HG02588 (cell line): ENCODE measurements at regions not wholly inside any gene's neighbourhood (a gene's known extent, or its start where the extent isn't known, plus 50 kb on each side); places are given as distances from the start of the nearest gene placed in this dataset.
"Not testable (repeated sequence)": the region's sequence is repeated elsewhere in the genome, so short reads cannot be mapped to it uniquely, and the experiment has no call there.

Experiments
- ATAC-seq: cut with Tn5 transposase; IDR thresholded peaks from one replicate; pipeline ENCODE4 v1.9.1; 2021; ENCODE audit warnings: mild to moderate bottlenecking, moderate library complexity; ENCODE audit not compliant: unreplicated experiment

DNA sequence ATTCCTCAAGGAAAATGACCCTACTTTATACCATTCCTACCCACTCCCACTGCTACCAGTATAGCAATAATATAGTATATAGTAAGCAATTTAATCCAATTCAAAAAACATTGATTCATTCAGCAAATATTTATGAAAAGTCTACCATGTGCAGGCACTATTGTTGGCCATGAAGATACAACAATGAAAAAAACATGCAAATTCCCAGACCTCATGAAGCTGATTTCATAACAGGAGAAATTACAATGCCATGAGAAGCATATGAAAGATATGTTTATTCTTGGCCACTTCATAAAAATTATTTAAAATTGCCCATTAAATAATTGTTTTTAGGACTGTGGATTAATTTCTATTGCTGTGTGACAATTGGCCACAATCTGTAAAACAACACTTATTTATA is 315.8 kb upstream of the COL8A1 start:
- no peak for ATAC-seq

DNA sequence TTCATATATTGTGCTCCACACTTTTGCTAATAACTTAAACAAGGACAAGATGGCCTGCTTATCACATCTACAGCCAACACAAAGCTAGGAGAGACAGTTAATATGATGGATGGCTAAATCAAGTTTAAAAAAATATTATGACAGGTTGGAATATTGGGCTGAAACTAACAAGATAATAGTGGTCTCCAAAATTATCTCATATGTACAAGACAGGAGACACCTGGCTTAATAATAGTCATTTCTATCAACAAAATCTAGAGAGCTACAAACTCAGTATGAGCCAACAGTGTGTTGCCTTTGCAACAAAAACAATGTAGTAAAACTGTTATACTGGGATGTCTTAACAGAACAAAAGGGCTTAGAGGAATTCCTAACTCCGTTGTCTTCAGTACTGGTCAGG is 317.1 kb upstream of the COL8A1 start:
- no peak for ATAC-seq

DNA sequence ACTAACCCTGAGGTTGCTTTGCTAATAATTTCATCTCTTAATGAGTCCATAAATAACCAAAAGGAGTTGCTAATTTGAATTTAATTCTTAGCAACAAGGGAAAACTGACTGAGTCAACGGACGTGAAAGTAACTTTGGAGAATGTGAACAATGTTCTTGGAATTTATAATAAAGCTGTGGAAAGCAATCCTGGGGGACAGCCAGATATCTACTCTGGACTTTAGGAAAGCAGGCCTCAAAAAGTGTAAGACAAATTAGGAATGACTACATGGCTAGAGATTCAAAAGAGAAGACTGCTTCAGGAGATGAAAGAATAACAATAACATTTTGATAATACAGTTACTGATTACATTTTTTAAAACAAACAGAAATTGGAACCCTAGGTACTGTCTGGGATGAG is 318.4 kb upstream of the COL8A1 start:
- no peak for ATAC-seq

DNA sequence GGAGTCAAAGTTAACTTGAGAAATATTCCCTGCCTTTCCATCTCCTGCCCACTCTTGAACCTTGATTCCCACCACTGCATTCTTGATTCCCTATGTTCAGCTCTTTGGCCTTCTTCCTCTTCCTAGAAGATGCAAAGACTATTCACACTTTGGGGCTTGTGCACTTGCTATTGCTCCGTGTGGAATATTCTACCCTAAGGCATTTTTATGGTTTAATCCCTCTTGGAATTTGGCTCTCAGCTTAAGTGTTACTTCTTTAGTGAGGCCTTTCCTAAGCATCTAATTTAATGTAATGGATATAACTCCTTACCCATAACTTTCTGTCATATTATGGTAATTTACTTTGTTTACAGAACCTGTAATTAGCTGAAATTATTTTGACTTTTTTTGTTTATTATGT is 318.9 kb upstream of the COL8A1 start:
- no peak for ATAC-seq

DNA sequence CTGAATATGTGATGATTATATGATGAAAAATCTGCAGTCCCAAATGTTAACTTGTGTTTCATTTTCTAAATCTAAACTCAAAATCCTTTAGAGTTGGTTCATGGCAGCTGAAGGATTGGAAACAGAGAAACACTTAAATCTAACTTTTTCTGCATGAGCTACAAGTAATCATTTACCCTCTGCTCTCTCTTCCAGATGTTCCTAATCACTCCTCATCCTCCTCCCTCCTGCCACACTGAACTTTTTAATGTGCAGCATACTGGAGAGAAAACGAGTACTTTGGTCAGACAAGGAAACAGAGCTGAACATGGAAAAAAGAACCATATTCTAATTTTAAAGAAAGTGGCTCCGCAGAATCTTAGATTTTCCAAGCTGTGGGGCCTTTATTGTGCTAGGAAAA is 321.2 kb upstream of the COL8A1 start:
- ATAC-seq = no peak

DNA sequence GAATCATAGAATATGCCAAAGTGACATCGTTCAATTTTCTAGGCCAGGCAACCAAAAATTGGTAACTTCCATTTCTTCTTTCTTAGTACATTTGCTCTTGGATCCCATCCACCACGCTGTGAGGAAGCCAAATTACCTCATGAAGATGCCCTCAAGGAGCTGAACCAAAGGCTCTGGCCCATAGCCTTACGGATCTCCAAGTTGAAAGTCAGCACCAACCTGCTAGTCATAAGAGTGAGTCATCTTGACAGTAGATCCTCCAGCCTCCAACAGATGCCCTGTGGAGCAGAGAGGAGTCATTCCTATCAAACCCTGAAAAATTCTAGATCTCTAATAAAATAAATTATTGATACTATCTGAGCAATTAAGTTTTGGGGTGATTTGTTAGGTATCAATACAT is 322.5 kb upstream of the COL8A1 start:
- ATAC-seq = no peak

DNA sequence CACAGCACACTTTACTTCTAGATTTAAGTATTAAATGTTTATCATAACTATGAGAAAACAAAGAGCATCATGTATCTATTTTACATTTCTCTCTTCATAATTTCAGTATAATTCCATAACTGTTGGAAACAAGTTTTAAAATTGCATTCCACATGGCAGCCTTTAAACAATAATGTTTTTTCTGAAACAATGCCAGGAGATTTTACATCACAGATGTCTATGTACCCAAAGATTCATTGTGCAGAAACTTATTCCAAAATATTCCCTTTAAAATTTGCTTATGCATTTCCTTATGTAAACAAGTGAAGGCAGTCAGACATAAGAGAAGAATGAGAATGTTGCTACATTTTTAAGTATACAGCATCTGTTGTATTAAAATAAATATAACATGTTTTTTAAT is 324.9 kb upstream of the COL8A1 start:
- ATAC-seq = no peak

DNA sequence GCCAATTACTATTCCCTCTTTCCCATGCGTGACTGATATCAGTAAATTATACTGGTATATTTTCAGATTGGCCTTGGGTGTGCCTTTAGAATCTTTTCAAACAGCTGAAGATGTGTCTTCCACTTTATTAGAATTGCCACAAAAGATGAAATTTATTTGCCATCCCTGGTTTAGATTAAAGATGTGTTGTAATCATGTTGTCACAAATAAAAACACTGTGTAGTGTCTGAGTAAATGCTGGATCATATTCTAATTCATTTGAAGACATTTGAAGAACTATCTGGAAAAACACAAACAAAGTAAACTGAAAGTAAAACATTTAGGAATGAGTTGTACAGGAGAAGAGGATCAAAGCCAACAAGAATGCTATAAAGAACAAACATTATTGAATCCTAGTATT is 339.7 kb upstream of the COL8A1 start:
- no peak for ATAC-seq

DNA sequence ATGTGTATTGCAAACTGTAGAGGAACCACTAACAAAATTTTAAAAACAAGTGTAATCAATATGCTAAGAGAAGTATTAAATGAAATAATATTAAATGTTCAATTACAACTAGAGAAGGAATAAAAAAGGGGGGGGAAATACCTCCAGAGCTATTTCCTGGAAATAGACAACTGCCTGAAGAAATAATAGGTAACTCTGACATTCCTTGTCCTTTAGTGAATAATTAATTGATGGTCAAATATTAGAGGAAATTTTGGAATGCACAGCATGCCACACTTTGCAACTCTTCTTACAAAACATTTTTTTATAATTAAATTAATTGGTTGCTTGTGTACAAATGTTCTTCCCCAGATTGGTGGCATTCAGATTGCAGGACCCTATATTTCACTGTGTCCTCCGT is 342.6 kb upstream of the COL8A1 start:
- ATAC-seq = no peak

DNA sequence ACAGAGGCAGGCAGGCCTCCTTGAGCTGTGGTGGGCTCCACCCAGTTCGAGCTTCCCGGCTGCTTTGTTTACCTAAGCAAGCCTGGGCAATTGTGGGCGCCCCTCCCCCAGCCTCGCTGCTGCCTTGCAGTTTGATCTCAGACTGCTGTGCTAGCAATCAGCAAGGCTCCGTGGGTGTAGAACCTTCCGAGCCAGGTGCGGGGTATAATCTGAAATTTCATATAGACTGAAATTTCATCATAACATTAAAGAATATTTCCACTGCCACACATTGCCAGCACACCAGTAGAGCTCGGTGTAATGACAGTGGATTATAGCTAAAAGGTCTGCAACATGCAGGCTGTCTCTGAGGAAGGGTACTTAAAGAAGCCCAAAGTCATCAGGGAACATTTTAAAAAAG is 344.3 kb upstream of the COL8A1 start:
- ATAC-seq = not testable (repeated sequence)

DNA sequence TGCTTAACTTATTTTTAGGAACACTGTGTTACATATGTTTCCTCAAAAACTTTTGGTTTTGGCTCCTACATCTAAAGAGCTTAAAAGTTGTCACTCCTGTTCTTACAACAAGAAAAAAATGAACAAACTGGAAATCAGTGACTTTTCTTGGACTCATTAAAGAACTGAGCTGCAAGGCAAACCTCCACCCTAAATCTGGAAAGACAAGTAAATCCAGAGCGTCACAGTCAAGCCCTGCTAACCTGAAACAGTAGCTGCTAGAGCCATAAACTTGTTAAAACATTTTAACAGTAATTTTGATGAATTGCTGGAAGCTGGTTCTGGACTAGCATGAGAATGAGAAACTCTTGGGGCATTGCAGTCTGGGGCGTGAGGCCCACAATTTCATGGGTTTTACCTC is 350.5 kb upstream of the COL8A1 start:
- ATAC-seq = no peak

DNA sequence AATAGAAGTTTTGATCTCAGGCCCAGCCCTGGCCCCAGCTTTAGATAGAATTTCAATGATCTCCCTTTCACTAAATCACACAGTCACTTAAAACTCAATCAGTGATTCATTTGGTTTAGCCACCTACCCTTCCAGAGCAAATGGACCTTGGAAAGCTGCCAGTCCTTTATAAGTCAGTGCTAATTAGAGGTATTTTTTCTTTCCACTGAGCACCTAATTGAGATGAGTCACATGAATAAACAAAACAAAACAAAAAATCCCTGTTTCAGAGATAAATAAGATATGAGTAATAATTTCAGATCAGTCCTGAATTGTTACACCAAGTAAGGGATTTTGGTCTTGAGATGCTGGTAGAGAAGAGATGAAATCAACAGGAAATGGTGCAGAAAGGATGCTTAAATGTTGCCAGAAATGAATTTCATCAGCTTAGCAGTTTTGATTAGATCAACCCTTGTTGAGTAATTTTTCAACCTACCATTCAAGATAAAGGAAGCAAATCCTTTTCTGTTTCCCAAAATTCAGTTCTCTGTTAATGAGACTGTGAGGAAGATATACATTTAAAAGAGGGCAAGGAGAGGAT is 352.0 kb upstream of the COL8A1 start:
- no peak for ATAC-seq

DNA sequence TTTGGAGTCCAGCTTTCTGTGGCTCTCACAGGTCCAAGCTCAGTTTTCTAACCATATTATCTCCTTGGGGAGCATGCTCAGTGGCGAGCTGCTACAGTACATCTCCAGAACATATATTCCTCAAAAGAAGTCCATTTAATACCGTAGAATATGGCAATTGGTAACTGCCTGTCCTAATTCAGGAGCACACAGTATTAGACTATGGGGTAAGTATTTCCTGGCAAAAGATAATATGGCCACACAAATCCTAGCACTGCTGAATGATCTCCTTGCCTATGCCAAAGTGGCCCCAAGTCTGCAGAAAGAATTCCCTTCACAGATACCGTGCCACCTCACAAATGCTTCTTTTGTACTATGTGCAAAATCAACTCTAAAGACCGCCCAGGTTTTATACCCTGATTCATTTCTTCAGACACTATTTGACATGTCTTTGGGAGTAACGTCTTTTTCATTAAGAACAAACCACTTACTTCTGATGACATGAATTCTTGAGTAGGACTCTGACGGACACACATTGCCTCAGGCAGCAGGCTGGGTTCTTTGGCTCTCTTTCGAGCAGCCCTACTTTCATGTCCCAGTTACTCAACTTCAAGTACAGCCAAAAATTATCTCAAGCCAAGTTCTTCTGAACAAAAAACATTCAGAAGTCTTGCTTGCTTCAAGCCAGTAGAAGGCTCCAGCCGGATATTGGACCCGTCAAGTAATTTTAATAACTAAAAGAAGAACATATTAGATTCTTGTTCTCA is 368.3 kb upstream of the DCBLD2 start:
- no peak for ATAC-seq

DNA sequence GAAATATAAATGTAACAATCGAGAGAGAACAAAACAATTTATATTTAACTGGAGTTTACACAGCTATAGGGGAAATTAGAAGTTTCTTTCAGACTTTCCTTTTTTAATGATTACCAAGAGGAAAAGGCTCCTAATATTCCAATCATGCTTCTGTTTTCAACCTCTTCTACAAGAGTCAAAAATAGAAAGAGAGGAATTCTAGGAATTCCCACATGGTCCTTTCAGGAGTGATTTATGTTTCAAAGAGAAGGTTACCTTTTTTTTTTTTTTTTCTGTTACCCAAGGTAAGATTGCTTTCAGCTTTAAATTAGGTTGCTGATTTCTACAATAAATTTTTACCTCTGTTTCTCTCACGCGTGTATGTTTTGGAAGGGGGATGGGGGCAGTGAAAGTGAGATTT is 355.3 kb upstream of the DCBLD2 start:
- no peak for ATAC-seq

DNA sequence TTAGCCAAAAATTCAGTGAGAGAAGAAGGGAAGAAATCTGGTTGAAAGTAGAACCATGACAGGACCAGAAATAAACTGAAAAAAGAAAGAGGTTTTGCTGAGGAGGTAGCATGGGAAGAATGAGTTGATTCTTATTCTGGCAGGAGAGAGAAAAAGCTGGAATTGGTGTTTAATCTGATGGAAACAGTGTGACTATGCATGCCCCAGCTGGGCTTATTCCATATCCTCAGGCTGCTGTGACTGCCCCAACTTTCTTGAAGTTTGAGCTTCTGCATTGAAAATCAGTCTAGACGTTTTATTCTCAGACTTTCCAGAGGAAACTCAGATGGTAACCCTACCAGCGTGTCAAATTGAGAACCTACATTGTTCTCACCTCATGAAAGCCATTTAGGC is 352.5 kb upstream of the DCBLD2 start:
- no peak for ATAC-seq

DNA sequence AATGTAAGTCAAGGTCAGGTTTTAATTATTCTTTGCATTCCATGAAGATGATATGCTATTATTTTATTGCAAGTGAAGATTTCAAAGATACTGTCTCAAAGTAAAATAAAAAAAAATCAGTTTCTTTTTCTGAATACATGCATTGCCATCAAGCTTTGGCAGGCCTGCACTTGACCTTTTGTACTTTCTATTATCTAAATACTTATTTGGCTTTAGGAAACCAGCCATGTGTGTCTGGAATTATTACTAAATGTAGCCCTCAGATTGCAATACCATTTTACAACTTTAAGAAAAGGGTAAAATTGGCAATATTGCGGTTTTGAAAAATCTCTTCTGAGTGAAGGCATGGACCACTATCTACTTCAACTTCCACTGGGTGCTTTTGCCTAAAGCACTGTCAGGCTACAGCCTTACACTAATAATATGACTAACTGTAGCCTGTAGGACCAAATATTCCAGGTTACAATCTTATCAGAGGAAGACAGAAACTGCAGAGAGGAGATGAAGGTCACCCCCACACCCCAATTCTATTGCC is 349.4 kb upstream of the DCBLD2 start:
- no peak for ATAC-seq

DNA sequence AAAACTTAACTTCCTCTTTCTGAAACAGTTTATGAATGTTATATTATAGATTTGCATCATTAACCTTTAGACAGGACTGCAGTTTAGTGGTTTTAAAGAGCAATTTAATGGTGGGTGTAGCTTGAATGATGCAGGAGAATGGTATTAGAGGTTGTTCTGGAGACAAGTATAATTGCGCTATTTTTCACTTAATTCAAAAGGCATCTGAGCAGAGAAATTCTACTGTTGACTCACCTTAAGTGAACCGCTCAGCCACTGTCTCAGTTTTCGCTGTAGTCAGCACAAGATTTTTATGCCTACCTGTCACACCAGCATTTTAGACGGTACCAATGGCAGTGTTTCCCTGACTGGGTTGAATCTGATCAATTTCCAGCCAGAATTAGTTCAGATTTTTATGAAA is 348.8 kb upstream of the DCBLD2 start:
- ATAC-seq = no peak

DNA sequence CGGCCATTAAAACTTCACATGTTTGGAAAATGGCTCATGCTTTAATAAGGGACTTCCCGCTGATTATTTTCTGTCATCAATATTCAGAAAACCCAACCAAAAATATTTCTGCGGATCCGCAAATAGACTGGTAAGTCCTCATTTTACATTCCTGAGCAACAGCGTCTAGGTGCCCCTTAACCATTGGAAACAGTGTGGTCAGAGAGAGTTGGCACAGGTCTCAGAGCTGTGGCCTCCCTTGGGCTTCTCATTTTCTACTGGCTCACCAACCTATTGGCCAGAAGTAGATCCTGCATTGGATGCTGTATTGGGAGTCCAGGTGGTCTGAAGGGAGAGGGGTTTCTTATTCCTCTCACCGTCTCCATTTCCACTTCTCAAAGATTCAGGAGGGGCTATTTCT is 348.1 kb upstream of the DCBLD2 start:
- ATAC-seq = no peak

DNA sequence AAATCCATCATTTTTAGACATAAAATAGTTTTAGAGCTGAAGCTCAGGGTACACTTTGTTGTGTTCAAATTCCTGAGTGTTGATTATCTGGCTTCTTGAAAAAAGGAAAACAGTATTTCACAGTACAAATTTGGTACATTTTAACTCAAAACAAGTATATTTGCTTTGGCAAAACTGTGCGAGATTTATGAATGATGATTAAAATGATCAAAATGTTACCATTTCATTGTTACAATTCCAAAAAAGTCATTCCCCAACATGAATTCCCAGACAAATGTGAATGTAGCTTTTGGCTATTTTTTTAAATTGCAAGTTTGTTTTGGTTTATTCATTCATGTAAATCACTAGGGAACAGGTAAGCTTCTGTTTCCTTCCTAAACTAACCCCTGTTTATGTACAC is 347.4 kb upstream of the DCBLD2 start:
- ATAC-seq = no peak

DNA sequence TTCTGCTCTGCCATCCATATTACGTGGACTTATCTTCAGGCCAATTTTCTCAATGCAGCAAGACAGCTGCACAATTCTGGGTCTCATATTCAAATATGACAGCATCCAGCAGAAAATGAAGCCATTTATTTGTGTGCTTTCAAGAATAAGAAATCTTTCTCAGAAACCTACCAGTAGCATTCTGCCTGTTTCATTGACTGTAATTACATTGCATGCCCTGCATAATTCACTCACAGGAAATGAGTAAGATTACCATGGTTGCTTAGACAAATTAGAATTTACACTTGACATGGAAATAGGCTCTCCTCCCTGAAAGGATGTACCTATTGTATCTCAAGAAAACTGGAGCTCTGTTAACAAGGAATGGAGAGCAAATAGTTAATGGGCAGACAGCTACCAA is 346.6 kb upstream of the DCBLD2 start:
- ATAC-seq = no peak

DNA sequence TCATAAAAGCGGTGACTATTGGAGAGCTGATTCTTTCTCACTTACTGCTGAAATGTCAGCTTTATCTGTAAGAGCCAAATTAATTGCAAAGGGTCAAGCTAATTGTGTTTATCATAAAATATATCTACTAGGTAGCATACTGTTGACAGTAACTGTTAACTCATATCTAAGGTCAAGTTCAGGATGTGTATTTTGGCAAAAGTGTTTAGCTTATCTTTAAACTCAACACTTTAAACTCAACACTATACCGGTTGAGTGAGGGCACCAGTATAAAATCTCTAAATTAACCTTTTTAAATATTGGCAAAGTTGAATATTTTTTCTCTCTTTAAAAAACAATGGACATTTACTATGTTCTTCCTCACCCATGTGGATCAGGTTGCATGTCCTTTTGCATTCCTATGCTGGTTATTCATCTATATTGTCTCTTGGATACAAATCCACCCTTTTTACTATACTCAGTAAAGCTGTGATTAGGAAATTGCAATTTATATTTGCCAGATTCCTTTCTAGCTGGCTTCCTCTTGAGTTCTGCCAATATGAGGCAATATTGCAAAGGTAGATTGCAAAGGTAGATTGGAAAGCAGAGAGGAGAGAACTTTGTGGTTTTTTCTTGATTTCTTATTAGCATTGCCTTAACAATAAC is 344.6 kb upstream of the DCBLD2 start:
- no peak for ATAC-seq

DNA sequence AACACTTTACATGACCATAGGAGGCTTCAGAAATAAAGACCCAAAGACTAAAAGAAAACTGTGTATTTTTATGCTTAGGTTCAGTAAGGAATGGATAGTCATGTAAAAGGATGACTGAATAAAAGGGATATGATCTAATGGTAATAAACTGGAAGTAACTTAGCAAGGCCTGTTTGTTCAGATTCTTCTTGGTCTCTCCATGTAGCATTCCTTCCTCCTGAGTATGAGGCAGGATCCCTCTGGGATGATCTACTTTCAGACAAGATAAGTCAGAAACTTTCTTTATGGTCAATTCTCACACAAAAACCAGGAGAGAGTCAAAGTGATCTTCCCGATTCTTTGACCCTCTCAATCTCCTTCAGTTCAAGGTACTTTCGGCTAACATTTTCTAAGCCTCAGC is 340.8 kb upstream of the DCBLD2 start:
- ATAC-seq = no peak
